ENCODE measurements at regions not wholly inside any gene's neighbourhood (a gene's known extent, or its start where the extent isn't known, plus 50 kb on each side); places are given as distances from the start of the nearest gene placed in this dataset.
A peak's percentile ranks its signal among the peaks of the same experiment; 100 is the strongest.

- CTCF ChIA-PET: no interaction called here
- Histone ChIP-seq H3K4me3 (ENCODE audit: low read depth, low read length) (no peak overlapping the region), H3K27me3 (replicated peaks; ENCODE audit: control insufficient read depth, insufficient read depth, low read length) (no peaks in the 10 kb centered on the region), H3K36me3 (ENCODE audit: control insufficient read depth, insufficient read depth, low read length) (no peaks in the 10 kb centered on the region), H3K9me3 (no peaks in the 10 kb centered on the region), H3K4me1 (no peaks in the 10 kb centered on the region)
- no peaks in the 10 kb centered on the region for H3K27me3 Mint-ChIP-seq (ENCODE audit: insufficient read depth, unreplicated experiment)
- intact Hi-C loops (cut with micrococcal nuclease; ENCODE audit: unreplicated experiment): loop anchor here (10.0 kb wide), 1 partner anchor 510 kb away; no protein-coding TSS in a partner anchor
- POLR2A ChIA-PET: no interaction called here
- H3K4me3 Mint-ChIP-seq (ENCODE audit: unreplicated experiment): no peak overlapping the region
- TF ChIP-seq CTCF (IDR thresholded peaks at IDR 0.05; ENCODE audit: insufficient read depth in 1 of 2, low read depth in 1 of 2, low read length in 1 of 2, severe bottlenecking in 1 of 2, unreplicated experiment in 1 of 2): no peak
- no TSS peak for BruUV-seq (replicated peaks)
- H3K9me3 Mint-ChIP-seq (ENCODE audit: unreplicated experiment): no peaks in the 10 kb centered on the region
- no peak for DNase-seq
- H3K27ac Mint-ChIP-seq (ENCODE audit: unreplicated experiment): no peak overlapping the region
- no peaks in the 10 kb centered on the region for H3K4me1 Mint-ChIP-seq (ENCODE audit: low read depth, unreplicated experiment)
- no peaks in the 10 kb centered on the region for H3K36me3 Mint-ChIP-seq (ENCODE audit: insufficient read depth, unreplicated experiment)
These were observed 103.3 kb upstream of the COL8A1 start for GRCh38 chr3:99534951-99535704.

GRCh38 chr3:99532246-99532645 is 106.1 kb upstream of the COL8A1 start:
- H3K27ac Mint-ChIP-seq (ENCODE audit: unreplicated experiment): no peak overlapping the region
- no peaks in the 10 kb centered on the region for H3K4me1 ChIP-seq
- H3K9me3 ChIP-seq: no peaks in the 10 kb centered on the region
- H3K27me3 ChIP-seq (replicated peaks; ENCODE audit: control insufficient read depth, insufficient read depth, low read length): no peaks in the 10 kb centered on the region
- intact Hi-C loops (cut with micrococcal nuclease; ENCODE audit: unreplicated experiment): loop anchor here (1.0 to 10.0 kb wide), 2 partner anchors 33 to 507 kb away; no protein-coding TSS in a partner anchor
- no peaks in the 10 kb centered on the region for H3K27me3 Mint-ChIP-seq (ENCODE audit: insufficient read depth, unreplicated experiment)
- BruUV-seq (replicated peaks): no TSS peak
- TF ChIP-seq CTCF (IDR thresholded peaks at IDR 0.05; ENCODE audit: insufficient read depth in 1 of 2, low read depth in 1 of 2, low read length in 1 of 2, severe bottlenecking in 1 of 2, unreplicated experiment in 1 of 2): peak; percentile 51 to 70
- ChIA-PET CTCF (interaction anchor here (1.0 kb wide), 1 partner anchor 33 kb away, joined by 11 read pairs; no protein-coding TSS in a partner anchor), POLR2A (no interaction called here)
- peak; percentile 54 to 66 for DNase-seq
- H3K9me3 Mint-ChIP-seq (ENCODE audit: unreplicated experiment): no peaks in the 10 kb centered on the region
- H3K36me3 ChIP-seq (ENCODE audit: control insufficient read depth, insufficient read depth, low read length): no peaks in the 10 kb centered on the region
- H3K4me3 ChIP-seq (ENCODE audit: low read depth, low read length): no peak overlapping the region
- H3K36me3 Mint-ChIP-seq (ENCODE audit: insufficient read depth, unreplicated experiment): no peaks in the 10 kb centered on the region
- no peak overlapping the region for H3K4me3 Mint-ChIP-seq (ENCODE audit: unreplicated experiment)
- H3K4me1 Mint-ChIP-seq (ENCODE audit: low read depth, unreplicated experiment): no peaks in the 10 kb centered on the region

DNA sequence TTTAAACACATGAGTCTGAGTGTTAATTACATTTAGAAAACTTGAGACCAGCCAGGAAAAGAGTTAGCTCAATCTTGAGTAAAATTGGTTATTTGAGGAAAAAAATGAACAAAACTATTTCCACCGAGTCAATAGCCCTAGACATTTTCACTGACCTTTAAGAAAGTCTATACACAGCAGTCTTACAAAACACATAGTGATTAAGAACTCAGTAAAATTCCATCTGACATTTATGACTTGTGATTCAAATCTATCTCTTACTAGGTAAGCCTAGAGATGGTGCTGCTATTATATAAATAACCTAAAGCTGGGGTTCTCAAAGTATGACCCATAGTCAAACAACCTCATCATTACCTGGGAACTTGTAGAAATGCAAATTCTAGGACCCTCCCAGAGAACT is 109.1 kb upstream of the COL8A1 start:
- no TSS peak for BruUV-seq (replicated peaks)
- intact Hi-C loops (cut with micrococcal nuclease; ENCODE audit: unreplicated experiment): no loop called here
- CTCF ChIA-PET: no interaction called here

More for the DNA sequence above, 109.1 kb upstream of the COL8A1 start:
- no peaks in the 10 kb centered on the region for H3K9me3 ChIP-seq
- H3K36me3 ChIP-seq (ENCODE audit: control insufficient read depth, insufficient read depth, low read length): no peaks in the 10 kb centered on the region
- H3K9me3 Mint-ChIP-seq (ENCODE audit: unreplicated experiment): no peaks in the 10 kb centered on the region
- H3K27me3 ChIP-seq (replicated peaks; ENCODE audit: control insufficient read depth, insufficient read depth, low read length): no peaks in the 10 kb centered on the region
- H3K4me3 Mint-ChIP-seq (ENCODE audit: unreplicated experiment): no peak overlapping the region
- H3K27me3 Mint-ChIP-seq (ENCODE audit: insufficient read depth, unreplicated experiment): peaks cover 10% of the 10 kb centered on the region
- no peaks in the 10 kb centered on the region for H3K36me3 Mint-ChIP-seq (ENCODE audit: insufficient read depth, unreplicated experiment)
- H3K4me1 Mint-ChIP-seq (ENCODE audit: low read depth, unreplicated experiment): no peaks in the 10 kb centered on the region
- H3K27ac Mint-ChIP-seq (ENCODE audit: unreplicated experiment): no peak overlapping the region
- TF ChIP-seq CTCF (IDR thresholded peaks at IDR 0.05; ENCODE audit: insufficient read depth in 1 of 2, low read depth in 1 of 2, low read length in 1 of 2, severe bottlenecking in 1 of 2, unreplicated experiment in 1 of 2): no peak
- no peak for DNase-seq
- H3K4me3 ChIP-seq (ENCODE audit: low read depth, low read length): no peak overlapping the region
- H3K4me1 ChIP-seq: no peaks in the 10 kb centered on the region
- POLR2A ChIA-PET: no interaction called here

All from Caco-2 (cell line).